ENCODE measurements at regions not wholly inside any gene's neighbourhood (a gene's known extent, or its start where the extent isn't known, plus 50 kb on each side); places are given as distances from the start of the nearest gene placed in this dataset.
"Not testable (repeated sequence)": the region's sequence is repeated elsewhere in the genome, so short reads cannot be mapped to it uniquely, and the experiment has no call there.

GRCh38 chr14:19172745-19173144, 205.5 kb downstream of the POTEM start:
- TF ChIP-seq POLR2A (IDR thresholded peaks at IDR 0.05), result not testable (repeated sequence)
- TF ChIP-seq, protein P1, sequence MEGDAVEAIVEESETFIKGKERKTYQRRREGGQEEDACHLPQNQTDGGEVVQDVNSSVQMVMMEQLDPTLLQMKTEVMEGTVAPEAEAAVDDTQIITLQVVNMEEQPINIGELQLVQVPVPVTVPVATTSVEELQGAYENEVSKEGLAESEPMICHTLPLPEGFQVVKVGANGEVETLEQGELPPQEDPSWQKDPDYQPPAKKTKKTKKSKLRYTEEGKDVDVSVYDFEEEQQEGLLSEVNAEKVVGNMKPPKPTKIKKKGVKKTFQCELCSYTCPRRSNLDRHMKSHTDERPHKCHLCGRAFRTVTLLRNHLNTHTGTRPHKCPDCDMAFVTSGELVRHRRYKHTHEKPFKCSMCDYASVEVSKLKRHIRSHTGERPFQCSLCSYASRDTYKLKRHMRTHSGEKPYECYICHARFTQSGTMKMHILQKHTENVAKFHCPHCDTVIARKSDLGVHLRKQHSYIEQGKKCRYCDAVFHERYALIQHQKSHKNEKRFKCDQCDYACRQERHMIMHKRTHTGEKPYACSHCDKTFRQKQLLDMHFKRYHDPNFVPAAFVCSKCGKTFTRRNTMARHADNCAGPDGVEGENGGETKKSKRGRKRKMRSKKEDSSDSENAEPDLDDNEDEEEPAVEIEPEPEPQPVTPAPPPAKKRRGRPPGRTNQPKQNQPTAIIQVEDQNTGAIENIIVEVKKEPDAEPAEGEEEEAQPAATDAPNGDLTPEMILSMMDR (IDR thresholded peaks at IDR 0.05), result not testable (repeated sequence)
